ENCODE measurements at regions not wholly inside any gene's neighbourhood (a gene's known extent, or its start where the extent isn't known, plus 50 kb on each side); places are given as distances from the start of the nearest gene placed in this dataset.
"Not testable (repeated sequence)": the region's sequence is repeated elsewhere in the genome, so short reads cannot be mapped to it uniquely, and the experiment has no call there.

- DNase-seq; H3K9me3 ChIP-seq; H3K36me3 ChIP-seq; H3K27ac ChIP-seq; H3K27me3 ChIP-seq; H3K4me3 ChIP-seq (replicated peaks in 1 of 3); H3K4me1 ChIP-seq: not testable (repeated sequence)
- 58 to 100% methylated on average over 1 to 9 of the region's 12 CpGs for WGBS, 2 donors
- intact Hi-C loops (cut with DNase I): loop anchor here (5.0 kb wide), 1 partner anchor 119 kb away; no protein-coding TSS in a partner anchor
These were observed 179.7 kb downstream of the TMEM121 start for GRCh38 chr14:105705862-105706700.

GRCh38 chr14:105706701-105707019 is 180.3 kb downstream of the TMEM121 start:
- H3K4me1 ChIP-seq; H3K9me3 ChIP-seq; H3K27ac ChIP-seq; H3K4me3 ChIP-seq (replicated peaks in 1 of 3); DNase-seq; H3K27me3 ChIP-seq; H3K36me3 ChIP-seq: not testable (repeated sequence)
- 20% methylated on average over 1 of the region's 8 CpGs; no CpG with 5 or more reads in 1 of the 2 donors for WGBS, 2 donors
- intact Hi-C loops (cut with DNase I): loop anchor here (5.0 kb wide), 1 partner anchor 119 kb away; no protein-coding TSS in a partner anchor

DNA sequence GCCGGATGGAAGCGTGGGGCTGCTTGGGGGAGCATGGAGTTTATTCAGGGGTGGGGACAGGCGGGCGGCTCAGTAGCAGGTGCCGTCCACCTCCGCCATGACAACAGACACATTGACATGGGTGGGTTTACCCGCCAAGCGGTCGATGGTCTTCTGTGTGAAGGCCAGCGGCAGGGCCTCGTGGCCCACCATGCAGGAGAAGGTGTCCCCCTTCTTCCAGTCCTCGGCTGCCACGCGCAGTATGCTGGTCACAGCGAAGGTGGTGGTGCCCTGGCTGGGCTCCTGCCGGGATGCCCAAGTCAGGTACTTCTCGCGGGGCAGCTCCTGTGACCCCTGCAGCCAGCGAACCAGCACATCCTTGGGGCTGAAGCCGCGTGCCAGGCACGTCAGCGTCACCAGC is 180.7 kb downstream of the TMEM121 start:
- H3K27ac ChIP-seq; H3K27me3 ChIP-seq; H3K4me3 ChIP-seq (replicated peaks in 1 of 3); H3K36me3 ChIP-seq; H3K9me3 ChIP-seq; DNase-seq; H3K4me1 ChIP-seq: not testable (repeated sequence)
- intact Hi-C loops (cut with DNase I): loop anchor here (5.0 kb wide), 1 partner anchor 120 kb away; no protein-coding TSS in a partner anchor
- 87 to 91% methylated on average over 14 of the region's 23 CpGs for WGBS, 2 donors

- not testable (repeated sequence) for H3K27me3 ChIP-seq; H3K9me3 ChIP-seq; H3K4me3 ChIP-seq (replicated peaks in 1 of 3); H3K36me3 ChIP-seq; H3K4me1 ChIP-seq; DNase-seq; H3K27ac ChIP-seq
- 87 to 90% methylated on average over 15 to 18 of the region's 18 CpGs for WGBS, 2 donors
- intact Hi-C loops (cut with DNase I): loop anchor here (5.0 kb wide), 1 partner anchor 120 kb away; no protein-coding TSS in a partner anchor
These were observed 181.4 kb downstream of the TMEM121 start for GRCh38 chr14:105707723-105708151.

- H3K27me3 ChIP-seq; H3K9me3 ChIP-seq; H3K4me1 ChIP-seq; H3K27ac ChIP-seq; DNase-seq; H3K4me3 ChIP-seq (replicated peaks in 1 of 3); H3K36me3 ChIP-seq: not testable (repeated sequence)
- WGBS, 2 donors: 92 to 93% methylated on average over 3 to 11 of the region's 24 CpGs
- intact Hi-C loops (cut with DNase I): loop anchor here (5.0 kb wide), 1 partner anchor 121 kb away; no protein-coding TSS in a partner anchor
These were observed 182.1 kb downstream of the TMEM121 start for GRCh38 chr14:105708251-105709134.

- no peak for TF ChIP-seq CTCF (IDR thresholded peaks at IDR 0.05)
- no peak for TF ChIP-seq POLR2A (IDR thresholded peaks at IDR 0.05)
- WGBS, 2 donors: 71 to 92% methylated on average over 2 to 4 of the region's 6 CpGs
- H3K27ac ChIP-seq: no peak overlapping the region
These were observed 183.1 kb downstream of the TMEM121 start for GRCh38 chr14:105709281-105710118.

More at GRCh38 chr14:105709281-105710118, 183.1 kb downstream of the TMEM121 start:
- H3K9me3 ChIP-seq: no peaks in the 10 kb centered on the region
- no peaks in the 10 kb centered on the region for H3K27me3 ChIP-seq
- no peak for DNase-seq
- no peaks in the 10 kb centered on the region for H3K36me3 ChIP-seq
- intact Hi-C loops (cut with DNase I): loop anchor here (5.0 kb wide), 1 partner anchor 122 kb away; no protein-coding TSS in a partner anchor
- H3K4me3 ChIP-seq (replicated peaks in 1 of 3): no peak overlapping the region
- H3K4me1 ChIP-seq: no peaks in the 10 kb centered on the region
